HG03558 (cell line): ENCODE measurements at regions not wholly inside any gene's neighbourhood (a gene's known extent, or its start where the extent isn't known, plus 50 kb on each side); places are given as distances from the start of the nearest gene placed in this dataset.

ENCODE experiments used
- ATAC-seq: cut with Tn5 transposase; IDR thresholded peaks from one replicate; pipeline ENCODE4 v1.9.1; 2021; ENCODE audit warnings: moderate number of reproducible peaks; ENCODE audit not compliant: unreplicated experiment; ENCODE audit errors: extremely low read depth

GRCh38 chr1:87840767-87841166, 512.1 kb downstream of the LMO4 start:
- peak; percentile 87 for ATAC-seq

GRCh38 chr1:87841332-87841731, 512.7 kb downstream of the LMO4 start:
- ATAC-seq = no peak

- ATAC-seq = no peak
Observed at GRCh38 chr1:87842156-87842555, 513.5 kb downstream of the LMO4 start.

- no peak for ATAC-seq
Observed at GRCh38 chr1:87844251-87844650, 515.6 kb downstream of the LMO4 start.

DNA sequence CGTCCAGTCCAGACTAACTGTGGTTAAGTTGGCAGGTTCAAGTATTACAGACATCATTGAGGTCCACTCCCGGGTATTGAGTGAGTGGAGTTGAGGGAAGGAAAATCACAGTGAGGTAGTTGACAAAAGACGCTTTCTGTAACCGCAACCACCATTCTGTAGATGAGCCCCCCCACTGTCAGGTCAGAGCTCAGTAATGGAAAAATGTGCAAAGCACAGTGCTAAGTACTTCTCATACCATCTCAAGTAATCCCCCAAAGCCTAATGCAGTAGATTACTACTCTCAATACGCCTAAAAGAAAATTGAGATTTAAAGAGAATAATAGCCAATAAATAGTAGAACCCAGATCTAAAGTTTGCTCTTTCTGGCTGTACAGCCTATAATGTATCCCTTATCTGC, 522.8 kb downstream of the LMO4 start:
- ATAC-seq = no peak

- no peak for ATAC-seq
Observed at GRCh38 chr1:87852410-87853161, 523.9 kb downstream of the LMO4 start.

- ATAC-seq = no peak
Observed at GRCh38 chr1:87853576-87854351, 525.1 kb downstream of the LMO4 start.

GRCh38 chr1:87863317-87863716, 534.6 kb downstream of the LMO4 start:
- ATAC-seq = no peak

DNA sequence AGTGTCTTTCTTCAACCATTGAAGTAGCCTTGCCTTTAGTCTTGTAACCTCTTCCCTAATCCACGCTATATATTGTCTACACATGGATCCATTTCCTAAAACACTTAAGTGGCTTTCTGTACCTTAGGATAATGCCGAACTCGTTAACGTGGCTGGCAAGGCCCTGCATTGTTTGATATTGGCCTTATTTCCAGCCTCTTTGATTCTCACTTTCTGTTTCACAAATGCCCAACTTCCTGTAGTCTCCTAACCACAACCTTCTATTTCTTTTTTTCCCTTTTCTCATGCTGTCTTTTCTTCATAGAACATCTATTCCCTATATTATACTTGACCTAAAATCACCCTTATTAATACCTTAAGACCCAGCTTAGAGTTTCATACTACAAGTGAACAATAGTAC, 536.0 kb downstream of the LMO4 start:
- ATAC-seq = no peak

DNA sequence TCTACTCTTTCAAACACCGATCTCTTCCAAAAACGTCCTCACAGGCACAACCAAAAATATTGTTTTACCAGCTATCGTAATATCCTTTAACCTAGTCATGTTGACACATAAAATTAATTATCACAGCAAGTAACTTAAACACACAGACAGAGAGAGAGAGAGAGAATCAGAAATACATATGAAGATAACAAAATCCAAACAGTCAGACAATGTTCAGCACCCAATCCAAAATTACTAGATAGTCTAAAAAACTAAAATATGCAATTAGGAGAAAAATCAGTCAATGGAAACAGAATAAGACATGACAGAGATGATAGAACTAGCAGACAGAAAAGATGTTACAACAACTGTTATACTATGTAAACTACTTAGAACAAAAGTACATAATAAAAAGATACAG, 537.7 kb downstream of the LMO4 start:
- no peak for ATAC-seq

GRCh38 chr1:87867626-87868025, 538.9 kb downstream of the LMO4 start:
- no peak for ATAC-seq

DNA sequence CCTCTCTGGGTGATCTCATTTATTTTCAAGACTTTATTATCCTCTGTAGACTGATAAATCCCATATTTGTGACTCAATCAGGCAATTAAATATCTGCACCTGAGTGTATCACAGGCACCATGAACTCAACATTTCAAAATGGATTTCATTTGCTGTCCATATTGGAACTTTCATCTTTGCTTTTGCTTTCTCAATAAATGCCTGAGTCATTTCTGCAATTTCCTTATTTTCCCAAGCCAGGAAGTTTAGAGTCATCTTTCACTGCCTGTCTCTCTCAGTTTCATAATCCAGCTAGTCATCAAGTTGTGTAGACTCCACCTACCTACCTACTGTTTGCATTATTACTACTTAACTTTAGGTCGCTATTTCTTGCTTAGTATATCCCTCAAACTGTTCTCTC, 540.9 kb downstream of the LMO4 start:
- ATAC-seq = no peak

- ATAC-seq = no peak
Observed at GRCh38 chr1:87872189-87872588, 543.5 kb downstream of the LMO4 start.

- no peak for ATAC-seq
Observed at GRCh38 chr1:87872692-87873091, 544.0 kb downstream of the LMO4 start.

GRCh38 chr1:87878873-87879272, 550.2 kb downstream of the LMO4 start:
- ATAC-seq = no peak

GRCh38 chr1:87880098-87880760, 551.5 kb downstream of the LMO4 start:
- ATAC-seq = no peak

GRCh38 chr1:87880764-87881163, 552.1 kb downstream of the LMO4 start:
- no peak for ATAC-seq

- ATAC-seq = no peak
Observed at GRCh38 chr1:87883906-87884305, 555.2 kb downstream of the LMO4 start.

- no peak for ATAC-seq
Observed at GRCh38 chr1:87884581-87884980, 555.9 kb downstream of the LMO4 start.

GRCh38 chr1:87885278-87886025, 556.8 kb downstream of the LMO4 start:
- ATAC-seq = no peak

GRCh38 chr1:87887100-87887499, 558.4 kb downstream of the LMO4 start:
- no peak for ATAC-seq
